ENCODE measurements at regions not wholly inside any gene's neighbourhood (a gene's known extent, or its start where the extent isn't known, plus 50 kb on each side); places are given as distances from the start of the nearest gene placed in this dataset.

- Histone ChIP-seq H3K27me3 (ENCODE audit: control insufficient read depth, low read length) (no peaks in the 10 kb centered on the region; the same call in 1 of the 2 replicates), H3K36me3 (ENCODE audit: control insufficient read depth, low read length) (no peaks in the 10 kb centered on the region), H3K4me1 (ENCODE audit: control insufficient read depth, low read length) (no peaks in the 10 kb centered on the region), H3K9me2 (replicated peaks; ENCODE audit: control insufficient read depth, low read length) (no peaks in the 10 kb centered on the region), H3K27ac (ENCODE audit: low read depth, low read length) (no peak overlapping the region), H4K20me1 (ENCODE audit: control insufficient read depth, insufficient read depth, low read depth, low read length) (no peaks in the 10 kb centered on the region), H3K4me2 (ENCODE audit: low read length) (no peak overlapping the region), H3K4me3 (ENCODE audit: low read length) (no peak overlapping the region), H3K79me2 (ENCODE audit: control insufficient read depth, low read length) (no peaks in the 10 kb centered on the region), H3F3A (ENCODE audit: control insufficient read depth, insufficient read depth) (no peaks in the 10 kb centered on the region), H3K9me3 (ENCODE audit: control insufficient read depth, insufficient read depth, low read length) (no peaks in the 10 kb centered on the region)
- no peak for TF ChIP-seq EZH2phosphoT487 (IDR thresholded peaks at IDR 0.05; ENCODE audit: borderline replicate concordance, low read length)
- no peak for TF ChIP-seq CTCF (IDR thresholded peaks at IDR 0.05; ENCODE audit: low read depth, low read length, poor library complexity, severe bottlenecking)
These were observed 124.2 kb upstream of the MEX3C start for GRCh38 chr18:51321696-51322095.

- Histone ChIP-seq H3K27ac (ENCODE audit: low read depth, low read length) (no peak overlapping the region), H3K27me3 (ENCODE audit: control insufficient read depth, low read length) (no peaks in the 10 kb centered on the region; the same call in 1 of the 2 replicates), H3K36me3 (ENCODE audit: control insufficient read depth, low read length) (no peaks in the 10 kb centered on the region), H4K20me1 (ENCODE audit: control insufficient read depth, insufficient read depth, low read depth, low read length) (no peaks in the 10 kb centered on the region), H3K4me1 (ENCODE audit: control insufficient read depth, low read length) (no peaks in the 10 kb centered on the region), H3K4me3 (ENCODE audit: low read length) (no peak overlapping the region), H3K9me2 (replicated peaks; ENCODE audit: control insufficient read depth, low read length) (no peaks in the 10 kb centered on the region), H3K79me2 (ENCODE audit: control insufficient read depth, low read length) (no peaks in the 10 kb centered on the region), H3K4me2 (ENCODE audit: low read length) (no peak overlapping the region), H3F3A (ENCODE audit: control insufficient read depth, insufficient read depth) (no peaks in the 10 kb centered on the region), H3K9me3 (ENCODE audit: control insufficient read depth, insufficient read depth, low read length) (no peaks in the 10 kb centered on the region)
- TF ChIP-seq EZH2phosphoT487 (IDR thresholded peaks at IDR 0.05; ENCODE audit: borderline replicate concordance, low read length) (no peak), CTCF (IDR thresholded peaks at IDR 0.05; ENCODE audit: low read depth, low read length, poor library complexity, severe bottlenecking) (no peak)
These were observed 126.5 kb upstream of the MEX3C start for GRCh38 chr18:51323961-51324360.

GRCh38 chr18:51330148-51330547, 132.7 kb upstream of the MEX3C start:
- H3F3A ChIP-seq (ENCODE audit: control insufficient read depth, insufficient read depth) = no peaks in the 10 kb centered on the region
- H3K4me3 ChIP-seq (ENCODE audit: low read length) = no peak overlapping the region
- no peaks in the 10 kb centered on the region for H3K27me3 ChIP-seq (ENCODE audit: control insufficient read depth, low read length)
- no peaks in the 10 kb centered on the region for H3K4me1 ChIP-seq (ENCODE audit: control insufficient read depth, low read length)
- TF ChIP-seq EZH2phosphoT487 (IDR thresholded peaks at IDR 0.05; ENCODE audit: borderline replicate concordance, low read length) = no peak
- no peak overlapping the region for H3K27ac ChIP-seq (ENCODE audit: low read depth, low read length)
- H3K79me2 ChIP-seq (ENCODE audit: control insufficient read depth, low read length) = no peaks in the 10 kb centered on the region
- no peak overlapping the region for H3K4me2 ChIP-seq (ENCODE audit: low read length)
- H4K20me1 ChIP-seq (ENCODE audit: control insufficient read depth, insufficient read depth, low read depth, low read length) = no peaks in the 10 kb centered on the region
- H3K9me3 ChIP-seq (ENCODE audit: control insufficient read depth, insufficient read depth, low read length) = no peaks in the 10 kb centered on the region
- H3K9me2 ChIP-seq (replicated peaks; ENCODE audit: control insufficient read depth, low read length) = no peaks in the 10 kb centered on the region
- H3K36me3 ChIP-seq (ENCODE audit: control insufficient read depth, low read length) = no peaks in the 10 kb centered on the region

- H3K4me3 ChIP-seq (ENCODE audit: low read length) = no peak overlapping the region
- TF ChIP-seq EZH2phosphoT487 (IDR thresholded peaks at IDR 0.05; ENCODE audit: borderline replicate concordance, low read length) = no peak
- TF ChIP-seq CTCF (IDR thresholded peaks at IDR 0.05; ENCODE audit: low read depth, low read length, poor library complexity, severe bottlenecking) = no peak
- no peaks in the 10 kb centered on the region for H3K9me3 ChIP-seq (ENCODE audit: control insufficient read depth, insufficient read depth, low read length)
- H3K4me2 ChIP-seq (ENCODE audit: low read length) = no peak overlapping the region
- no peaks in the 10 kb centered on the region for H4K20me1 ChIP-seq (ENCODE audit: control insufficient read depth, insufficient read depth, low read depth, low read length)
- no peak overlapping the region for H3K27ac ChIP-seq (ENCODE audit: low read depth, low read length)
- H3F3A ChIP-seq (ENCODE audit: control insufficient read depth, insufficient read depth) = no peaks in the 10 kb centered on the region
- H3K36me3 ChIP-seq (ENCODE audit: control insufficient read depth, low read length) = no peaks in the 10 kb centered on the region
- no peaks in the 10 kb centered on the region for H3K27me3 ChIP-seq (ENCODE audit: control insufficient read depth, low read length)
- no peaks in the 10 kb centered on the region for H3K9me2 ChIP-seq (replicated peaks; ENCODE audit: control insufficient read depth, low read length)
- H3K79me2 ChIP-seq (ENCODE audit: control insufficient read depth, low read length) = no peaks in the 10 kb centered on the region
- H3K4me1 ChIP-seq (ENCODE audit: control insufficient read depth, low read length) = no peaks in the 10 kb centered on the region
These were observed 133.3 kb upstream of the MEX3C start for GRCh38 chr18:51330739-51331138.

Data from DOHH2 (cell line).